ENCODE measurements at regions not wholly inside any gene's neighbourhood (a gene's known extent, or its start where the extent isn't known, plus 50 kb on each side); places are given as distances from the start of the nearest gene placed in this dataset.

DNA sequence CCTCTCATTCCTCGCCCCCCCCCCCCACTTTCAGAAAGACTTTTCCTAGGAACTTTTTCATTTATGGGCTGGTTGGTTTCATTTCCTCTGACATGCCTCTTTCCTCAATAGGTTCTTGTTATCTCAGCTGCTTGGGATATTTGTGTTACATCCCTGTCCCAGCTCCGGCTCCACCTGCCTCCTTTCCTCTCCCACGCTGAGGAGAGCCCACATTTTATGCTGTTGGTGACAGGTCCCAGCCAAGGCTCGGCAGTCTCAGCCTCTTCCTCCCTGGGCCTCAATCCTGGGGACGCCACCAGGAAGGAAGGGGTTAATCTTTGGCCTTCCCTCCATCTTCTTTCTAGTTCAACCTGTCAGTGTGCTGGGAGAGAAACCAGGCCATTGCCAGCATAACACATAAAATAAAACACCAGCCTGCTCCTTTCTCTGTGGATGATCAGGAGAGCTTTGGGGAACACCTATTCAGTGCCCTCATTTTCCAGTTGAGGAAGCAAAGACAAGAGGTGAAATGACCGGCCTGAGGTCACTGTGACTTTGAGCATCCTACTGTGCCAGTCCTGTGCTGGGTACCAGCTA is 216.9 kb upstream of the TNP1 start:
- no peak overlapping the region for H3K4me3 ChIP-seq (ENCODE audit: control insufficient read depth, low read depth, low read length)
- DNase-seq (ENCODE audit: low read depth) = no peak
- no peak for TF ChIP-seq CTCF (IDR thresholded peaks at IDR 0.05; ENCODE audit: control insufficient read depth, insufficient read depth, low read depth, low read length, missing control alignments)

DNA sequence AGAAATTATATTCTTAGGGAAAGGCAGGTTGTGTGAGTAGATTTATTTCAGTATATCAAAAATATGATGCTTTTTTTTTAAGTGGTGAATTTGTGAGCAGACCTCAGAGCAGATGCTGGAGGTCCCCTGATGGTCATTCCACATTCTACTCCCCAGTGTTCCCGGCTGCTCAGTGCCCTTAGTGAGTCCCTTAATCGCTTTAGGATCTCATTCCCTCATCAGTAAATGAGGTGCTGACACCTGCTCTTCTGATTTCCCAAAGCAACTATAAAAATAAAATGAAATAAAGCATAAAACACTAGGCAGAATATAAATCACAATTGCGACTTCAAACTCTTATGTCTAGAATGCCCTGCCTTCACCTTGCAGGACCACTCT is 216.2 kb upstream of the TNP1 start:
- H3K4me3 ChIP-seq (ENCODE audit: control insufficient read depth, low read depth, low read length) = no peak overlapping the region

GRCh38 chr2:217075268-217076057 is 215.6 kb upstream of the TNP1 start:
- TF ChIP-seq CTCF (IDR thresholded peaks at IDR 0.05; ENCODE audit: control insufficient read depth, insufficient read depth, low read depth, low read length, missing control alignments) = no peak
- H3K4me3 ChIP-seq (ENCODE audit: control insufficient read depth, low read depth, low read length) = no peak overlapping the region
- no peak for DNase-seq (ENCODE audit: low read depth)

More for the DNA sequence above, 216.2 kb upstream of the TNP1 start:
- no peak for TF ChIP-seq CTCF (IDR thresholded peaks at IDR 0.05; ENCODE audit: control insufficient read depth, insufficient read depth, low read depth, low read length, missing control alignments)
- DNase-seq (ENCODE audit: low read depth) = no peak

DNA sequence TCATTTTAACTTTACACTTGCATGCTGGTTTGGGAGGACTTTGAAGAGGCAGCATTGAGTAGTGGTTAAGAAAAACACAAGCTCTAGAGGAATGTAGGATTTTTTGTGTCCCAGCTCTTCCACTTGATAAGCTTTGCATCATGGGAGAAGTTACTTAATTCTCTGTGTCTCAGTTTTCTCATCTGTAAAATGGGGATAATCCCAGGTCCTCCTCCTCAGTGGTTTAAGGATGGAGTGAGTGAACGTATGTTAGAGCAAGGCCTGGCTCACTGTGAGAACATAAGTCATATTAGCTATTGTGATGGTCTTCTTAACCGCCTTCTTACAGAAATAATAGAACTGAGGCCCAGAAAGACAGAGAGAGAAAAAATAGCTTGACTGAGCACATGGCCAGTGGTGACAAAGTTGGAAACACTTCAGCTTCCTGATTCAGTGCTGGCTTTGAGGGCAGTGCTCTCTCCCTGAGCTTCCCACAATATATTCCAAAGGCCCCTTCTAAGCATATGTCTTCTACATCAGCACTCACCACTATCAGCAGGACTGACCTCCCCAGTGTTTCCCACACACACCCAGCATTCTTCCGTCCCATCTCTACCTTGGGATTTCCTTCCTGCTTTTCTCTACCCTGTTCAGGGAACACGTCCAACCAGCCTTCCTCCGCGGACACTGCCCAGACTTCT is 214.9 kb upstream of the TNP1 start:
- H3K4me3 ChIP-seq (ENCODE audit: control insufficient read depth, low read depth, low read length) = no peak overlapping the region
- DNase-seq (ENCODE audit: low read depth) = no peak
- TF ChIP-seq CTCF (IDR thresholded peaks at IDR 0.05; ENCODE audit: control insufficient read depth, insufficient read depth, low read depth, low read length, missing control alignments) = no peak

GRCh38 chr2:217071416-217071815 is 211.6 kb upstream of the TNP1 start:
- no peak overlapping the region for H3K4me3 ChIP-seq (ENCODE audit: control insufficient read depth, low read depth, low read length)
- no peak for DNase-seq (ENCODE audit: low read depth)
- TF ChIP-seq CTCF (IDR thresholded peaks at IDR 0.05; ENCODE audit: control insufficient read depth, insufficient read depth, low read depth, low read length, missing control alignments) = no peak

DNA sequence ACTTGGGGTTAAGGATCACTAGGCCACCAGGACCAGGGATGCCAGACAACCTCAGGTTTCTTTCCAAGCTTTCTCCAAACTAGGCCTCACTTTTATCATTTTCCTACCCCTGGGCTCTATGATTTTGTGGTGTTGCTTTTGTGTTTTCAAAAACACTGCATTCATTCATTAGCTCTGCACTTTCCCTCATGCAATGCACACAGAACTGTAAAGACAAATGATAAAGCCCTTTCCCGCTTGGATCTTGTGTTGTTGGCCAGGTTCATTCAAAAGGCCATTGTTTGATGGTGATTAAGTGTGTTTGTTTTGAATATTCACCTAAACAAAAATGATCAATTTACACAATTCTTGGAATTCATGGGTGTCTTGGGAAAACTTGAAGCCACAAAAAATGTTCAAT is 210.7 kb upstream of the TNP1 start:
- no peak for DNase-seq (ENCODE audit: low read depth)
- no peak for TF ChIP-seq CTCF (IDR thresholded peaks at IDR 0.05; ENCODE audit: control insufficient read depth, insufficient read depth, low read depth, low read length, missing control alignments)
- H3K4me3 ChIP-seq (ENCODE audit: control insufficient read depth, low read depth, low read length) = no peak overlapping the region
